ENCODE measurements at regions not wholly inside any gene's neighbourhood (a gene's known extent, or its start where the extent isn't known, plus 50 kb on each side); places are given as distances from the start of the nearest gene placed in this dataset.

DNA sequence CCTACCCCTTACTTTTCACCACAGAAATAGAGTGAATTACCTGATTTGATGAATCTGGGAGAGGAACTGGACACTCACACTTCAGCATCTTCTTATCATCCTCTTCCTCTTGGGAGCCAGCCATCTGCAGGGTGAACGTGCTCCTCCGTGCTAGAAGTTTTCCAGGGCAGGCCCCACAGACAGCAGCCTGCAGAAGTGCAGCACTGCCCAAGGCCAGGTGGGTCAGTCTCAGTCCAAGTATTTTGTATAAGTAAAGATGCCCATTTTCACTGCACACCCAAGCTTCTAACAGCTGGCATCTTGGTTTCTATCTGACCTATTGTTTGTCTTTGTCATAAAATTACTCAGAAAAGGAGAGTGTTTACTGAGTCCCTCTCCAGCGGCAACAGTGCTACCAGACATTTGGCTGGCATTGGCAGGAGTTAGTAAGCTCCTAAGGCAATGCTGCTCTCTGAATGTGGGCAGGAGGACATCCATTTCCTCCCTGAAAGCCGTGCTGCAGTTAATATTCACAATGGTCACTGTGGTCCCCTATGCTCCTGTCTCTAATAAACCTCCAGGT, 222.6 kb upstream of the CTAGE1 start:
- TF ChIP-seq POLR2A (IDR thresholded peaks at IDR 0.05), result no peak
- TF ChIP-seq, protein P1, sequence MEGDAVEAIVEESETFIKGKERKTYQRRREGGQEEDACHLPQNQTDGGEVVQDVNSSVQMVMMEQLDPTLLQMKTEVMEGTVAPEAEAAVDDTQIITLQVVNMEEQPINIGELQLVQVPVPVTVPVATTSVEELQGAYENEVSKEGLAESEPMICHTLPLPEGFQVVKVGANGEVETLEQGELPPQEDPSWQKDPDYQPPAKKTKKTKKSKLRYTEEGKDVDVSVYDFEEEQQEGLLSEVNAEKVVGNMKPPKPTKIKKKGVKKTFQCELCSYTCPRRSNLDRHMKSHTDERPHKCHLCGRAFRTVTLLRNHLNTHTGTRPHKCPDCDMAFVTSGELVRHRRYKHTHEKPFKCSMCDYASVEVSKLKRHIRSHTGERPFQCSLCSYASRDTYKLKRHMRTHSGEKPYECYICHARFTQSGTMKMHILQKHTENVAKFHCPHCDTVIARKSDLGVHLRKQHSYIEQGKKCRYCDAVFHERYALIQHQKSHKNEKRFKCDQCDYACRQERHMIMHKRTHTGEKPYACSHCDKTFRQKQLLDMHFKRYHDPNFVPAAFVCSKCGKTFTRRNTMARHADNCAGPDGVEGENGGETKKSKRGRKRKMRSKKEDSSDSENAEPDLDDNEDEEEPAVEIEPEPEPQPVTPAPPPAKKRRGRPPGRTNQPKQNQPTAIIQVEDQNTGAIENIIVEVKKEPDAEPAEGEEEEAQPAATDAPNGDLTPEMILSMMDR (IDR thresholded peaks at IDR 0.05), result no peak

Data from lower leg skin (tissue), 3 donors.